Body of pancreas (tissue), 4 donors: ENCODE measurements at regions not wholly inside any gene's neighbourhood (a gene's known extent, or its start where the extent isn't known, plus 50 kb on each side); places are given as distances from the start of the nearest gene placed in this dataset.
A peak's percentile ranks its signal among the peaks of the same experiment; 100 is the strongest.

ENCODE experiments used
- ATAC-seq: fragments of 150-250 bp; one replicate; pipeline ENCODE4 v1.9.1; 2016
- DNase-seq, 4 donors: peaks; one replicate each; pipeline ENCODE4 v3.0.0-alpha.2; 2019
- H3K27ac ChIP-seq, 4 donors: fragments of 200-600 bp; sonication (generic); 1 replicate in 3 of 4; 2 replicates in 1 of 4; pipeline versions ENCODE4 v1.5.1 to v1.6.1; 2016 to 2019; ENCODE audit warnings: mild to moderate bottlenecking in 1 of 4, mixed read lengths in 1 of 4, moderate library complexity in 1 of 4
- H3K27me3 ChIP-seq, 2 donors: fragments of 200-600 bp; sonication (generic); one replicate each; pipeline ENCODE4 v1.6.0; 2016; ENCODE audit warnings: mild to moderate bottlenecking in 1 of 2
- H3K36me3 ChIP-seq, 2 donors: fragments of 200-600 bp; sonication (generic); replicated peaks in 1 of 2; 2 replicates each; pipeline ENCODE4 v1.5.1; 2016; ENCODE audit warnings: low read depth in 2 of 2; ENCODE audit not compliant: insufficient read depth in 1 of 2
- H3K4me1 ChIP-seq: fragments of 200-600 bp; sonication (generic); one replicate; pipeline ENCODE4 v1.6.0; 2016
- H3K4me3 ChIP-seq, 2 donors: fragments of 200-600 bp; sonication (generic); 1 replicate in 1 of 2; 2 replicates in 1 of 2; pipeline ENCODE4 v1.5.1; 2016 to 2019
- H3K9me3 ChIP-seq, 3 donors: fragments of 200-600 bp; sonication (generic); 1 replicate in 2 of 3; 2 replicates in 1 of 3; pipeline ENCODE4 v1.5.1; 2016
- CTCF ChIP-seq, 7 experiments: fragments of 450-650 bp in 4 of 7; fragments of 200-600 bp in 3 of 7; sonication (generic) in 3 of 7; IDR thresholded peaks; one replicate each; pipeline ENCODE4 v1.5.1; 2016 to 2019; ENCODE audit warnings: antibody characterized with exemption in 7 of 7
- POLR2A ChIP-seq, 3 donors: fragments of 450-650 bp; IDR thresholded peaks; one replicate each; pipeline ENCODE4 v1.6.1; 2016; ENCODE audit warnings: antibody characterized with exemption in 3 of 3, mild to moderate bottlenecking in 2 of 3
- WGBS, 2 donors: methylation state at CpG; one replicate each; pipeline ENCODE4 v1.1.5; 2017; 5-methylcytosine and 5-hydroxymethylcytosine counted together
- intact Hi-C: fragments of 100-400 bp; cut with DNase I; formaldehyde crosslinking; loops from one replicate; pipeline ENCODE4 v1.15.1; 2023

GRCh38 chr3:18751514-18751913 lies 326.4 kb upstream of the SATB1 start:
- 45 to 58% methylated on average over 1 of the region's 1 CpG for WGBS, 2 donors
- Histone ChIP-seq H3K36me3 (no peaks in the 10 kb centered on the region), H3K27me3 (no peaks in the 10 kb centered on the region), H3K4me1 (peaks cover 6% of the 10 kb centered on the region), H3K9me3 (no peaks in the 10 kb centered on the region), H3K27ac (no peak overlapping the region), H3K4me3 (no peak overlapping the region)
- DNase-seq (peak in 1 of 4 donors; percentile 7), ATAC-seq (no peak)
- intact Hi-C loops = no loop called here
- TF ChIP-seq POLR2A (IDR thresholded peaks at IDR 0.05) (no peak), CTCF (IDR thresholded peaks at IDR 0.05) (no peak)

- no peaks in the 10 kb centered on the region for H3K27me3 ChIP-seq
- ATAC-seq = no peak
- no peak overlapping the region for H3K27ac ChIP-seq
Observed at GRCh38 chr3:18747383-18747782, 322.2 kb upstream of the SATB1 start.

GRCh38 chr3:18745472-18745871 lies 320.3 kb upstream of the SATB1 start:
- no peak overlapping the region for H3K27ac ChIP-seq
- no peaks in the 10 kb centered on the region for H3K27me3 ChIP-seq
- intact Hi-C loops = no loop called here
- no peaks in the 10 kb centered on the region for H3K9me3 ChIP-seq
- no peak for ATAC-seq
- WGBS, 2 donors = 64 to 73% methylated on average over 6 of the region's 6 CpGs
- H3K36me3 ChIP-seq = no peaks in the 10 kb centered on the region
- TF ChIP-seq CTCF (IDR thresholded peaks at IDR 0.05) (no peak), POLR2A (IDR thresholded peaks at IDR 0.05) (no peak)
- peak in 1 of 4 donors; percentile 49 for DNase-seq
- H3K4me1 ChIP-seq = no peaks in the 10 kb centered on the region
- no peak overlapping the region for H3K4me3 ChIP-seq

More at GRCh38 chr3:18747383-18747782, 322.2 kb upstream of the SATB1 start:
- DNase-seq = peak in 2 of 4 donors; percentile 8 to 63
- H3K9me3 ChIP-seq = no peaks in the 10 kb centered on the region
- intact Hi-C loops = no loop called here
- TF ChIP-seq CTCF (IDR thresholded peaks at IDR 0.05) (no peak), POLR2A (IDR thresholded peaks at IDR 0.05) (no peak)
- no peaks in the 10 kb centered on the region for H3K36me3 ChIP-seq
- H3K4me1 ChIP-seq = no peaks in the 10 kb centered on the region
- no peak overlapping the region for H3K4me3 ChIP-seq
- WGBS, 2 donors = 36 to 58% methylated on average over 3 of the region's 3 CpGs

GRCh38 chr3:18744472-18744871 lies 319.3 kb upstream of the SATB1 start:
- Histone ChIP-seq H3K9me3 (no peaks in the 10 kb centered on the region), H3K4me1 (no peaks in the 10 kb centered on the region), H3K27me3 (no peaks in the 10 kb centered on the region), H3K36me3 (no peaks in the 10 kb centered on the region), H3K27ac (no peak overlapping the region), H3K4me3 (no peak overlapping the region)
- ATAC-seq (no peak), DNase-seq (no peak)
- 38 to 53% methylated on average over 1 of the region's 1 CpG for WGBS, 2 donors
- intact Hi-C loops = no loop called here
- no peak for TF ChIP-seq CTCF (IDR thresholded peaks at IDR 0.05)

- Histone ChIP-seq H3K4me3 (no peak overlapping the region), H3K27ac (no peak overlapping the region), H3K27me3 (no peaks in the 10 kb centered on the region), H3K9me3 (no peaks in the 10 kb centered on the region), H3K4me1 (no peaks in the 10 kb centered on the region), H3K36me3 (no peaks in the 10 kb centered on the region)
- no peak for DNase-seq
- 66 to 69% methylated on average over 2 of the region's 2 CpGs for WGBS, 2 donors
- ATAC-seq = no peak
- intact Hi-C loops = no loop called here
- TF ChIP-seq CTCF (IDR thresholded peaks at IDR 0.05) (no peak), POLR2A (IDR thresholded peaks at IDR 0.05) (no peak)
Observed at GRCh38 chr3:18743761-18744160, 318.6 kb upstream of the SATB1 start.
